Dedifferentiated amniotic fluid mesenchymal stem cell (primary cell): ENCODE measurements at regions not wholly inside any gene's neighbourhood (a gene's known extent, or its start where the extent isn't known, plus 50 kb on each side); places are given as distances from the start of the nearest gene placed in this dataset.

Experiments used
- DNase-seq: peaks from one replicate; pipeline ENCODE4 v3.0.0-alpha.2; 2016; ENCODE audit errors: extremely low spot score

DNA sequence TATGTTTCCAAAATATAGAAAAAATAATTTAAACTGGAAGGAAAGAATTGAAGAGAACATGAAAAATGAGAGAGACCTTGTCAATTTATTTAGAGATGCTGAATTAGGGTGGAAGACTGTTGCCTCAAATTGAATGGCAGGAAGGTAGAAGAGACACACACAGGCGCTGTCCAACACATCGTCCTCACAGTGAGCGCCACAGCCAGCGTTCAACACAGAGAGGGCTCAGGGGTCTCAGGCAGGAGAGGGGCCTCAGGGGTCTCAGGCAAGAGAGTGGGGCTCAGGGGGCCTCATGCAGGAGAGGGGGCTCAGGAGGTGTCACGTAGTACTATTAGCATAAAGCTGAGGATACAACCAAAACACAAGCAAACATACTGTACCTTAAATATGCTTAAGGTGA is 65.7 kb downstream of the TMEM18 start:
- DNase-seq: no peak

DNA sequence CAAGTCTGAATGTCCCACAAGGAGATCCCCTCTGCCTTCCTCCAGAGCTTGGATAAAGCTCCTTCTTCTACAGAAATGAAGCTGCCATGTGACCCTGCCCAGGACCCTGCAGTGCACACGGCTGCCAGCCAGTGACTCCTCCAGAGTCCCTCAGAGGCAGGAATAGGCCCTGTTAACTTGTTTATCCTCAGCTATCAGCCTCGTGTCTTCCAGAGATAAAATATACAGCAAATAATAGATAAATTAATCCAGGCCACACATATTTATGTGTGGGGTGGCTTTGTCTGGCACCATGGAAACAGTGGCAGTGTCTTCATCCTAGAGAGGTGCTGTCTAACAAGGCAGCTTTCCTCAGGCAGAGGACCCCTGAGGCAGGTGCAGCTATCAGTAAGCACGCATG is 66.7 kb downstream of the TMEM18 start:
- no peak for DNase-seq

DNA sequence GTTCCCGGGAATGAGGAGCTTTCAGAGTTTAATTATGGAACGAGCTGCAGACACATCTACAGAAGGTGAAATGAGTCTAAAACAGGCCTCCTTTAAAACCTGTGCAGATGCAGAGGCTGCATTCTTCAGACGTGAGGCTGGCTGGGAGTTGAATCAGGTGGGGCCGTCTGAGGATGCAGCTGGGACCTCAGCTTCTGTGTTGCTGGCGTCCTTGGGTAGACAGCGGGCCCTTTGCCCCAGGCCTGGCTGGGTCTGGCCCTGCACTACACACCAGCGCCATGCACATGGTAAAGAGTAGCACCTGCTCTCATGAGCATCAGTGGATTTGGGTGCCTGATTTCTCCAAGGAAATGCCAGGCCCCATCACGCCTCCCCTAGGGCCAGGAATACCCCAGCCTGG is 67.3 kb downstream of the TMEM18 start:
- DNase-seq: no peak

DNA sequence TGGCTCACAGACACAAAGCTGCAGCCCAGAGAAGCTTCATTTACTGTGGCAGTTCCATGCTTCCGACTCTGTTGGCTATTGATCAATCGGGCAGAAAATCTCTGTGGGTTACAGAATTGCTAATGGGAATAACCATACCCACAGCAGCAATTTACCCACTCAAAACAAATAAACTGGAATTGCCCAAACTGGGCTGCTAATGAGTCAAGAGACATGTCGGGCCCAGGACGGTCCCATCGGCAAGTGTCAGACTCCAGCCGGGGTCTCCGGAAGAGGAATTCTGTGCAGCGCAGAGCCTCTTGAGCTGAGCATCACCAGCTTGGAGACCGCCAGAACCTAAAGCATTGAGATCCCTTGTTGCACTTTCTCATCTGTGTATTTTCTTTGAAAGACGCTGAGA is 67.8 kb downstream of the TMEM18 start:
- no peak for DNase-seq

DNA sequence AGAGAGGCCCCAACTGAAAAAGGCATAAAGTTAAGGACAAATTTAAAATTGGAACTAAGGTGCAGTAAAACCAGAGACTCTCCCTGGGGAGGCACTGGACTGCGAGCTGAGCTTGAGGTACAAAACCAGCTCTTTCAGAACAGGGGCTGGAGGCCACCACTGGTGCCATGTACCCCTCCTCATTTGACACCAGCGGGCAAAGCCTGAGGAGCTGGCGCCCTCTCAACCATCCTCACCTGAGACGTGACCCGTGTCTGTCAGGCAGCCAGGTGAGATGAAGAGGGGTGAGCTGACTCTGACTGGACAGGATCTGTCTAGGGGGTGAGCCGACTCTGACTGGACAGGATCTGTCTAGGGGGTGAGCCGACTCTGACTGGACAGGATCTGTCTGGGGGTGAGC is 68.5 kb downstream of the TMEM18 start:
- no peak for DNase-seq

DNA sequence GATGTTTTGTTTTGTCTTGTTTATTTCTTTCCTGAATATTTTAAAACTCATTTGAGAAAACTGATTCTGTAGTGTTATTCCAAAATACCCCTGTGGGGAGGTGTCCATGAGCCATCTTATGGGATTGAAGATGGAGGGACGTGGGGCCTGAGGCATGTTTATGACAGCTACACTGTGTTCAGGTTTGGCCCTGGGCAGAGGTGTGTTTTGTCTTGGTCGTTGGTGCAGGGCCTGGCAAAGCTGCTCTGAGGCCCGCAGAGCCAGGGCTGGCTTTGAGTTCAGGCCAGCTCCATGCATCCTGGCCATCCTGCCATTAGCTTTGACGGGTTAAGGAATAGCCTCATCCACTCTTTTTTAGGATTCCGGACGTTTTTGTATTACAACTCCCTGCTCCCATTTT is 68.9 kb downstream of the TMEM18 start:
- DNase-seq: no peak

DNA sequence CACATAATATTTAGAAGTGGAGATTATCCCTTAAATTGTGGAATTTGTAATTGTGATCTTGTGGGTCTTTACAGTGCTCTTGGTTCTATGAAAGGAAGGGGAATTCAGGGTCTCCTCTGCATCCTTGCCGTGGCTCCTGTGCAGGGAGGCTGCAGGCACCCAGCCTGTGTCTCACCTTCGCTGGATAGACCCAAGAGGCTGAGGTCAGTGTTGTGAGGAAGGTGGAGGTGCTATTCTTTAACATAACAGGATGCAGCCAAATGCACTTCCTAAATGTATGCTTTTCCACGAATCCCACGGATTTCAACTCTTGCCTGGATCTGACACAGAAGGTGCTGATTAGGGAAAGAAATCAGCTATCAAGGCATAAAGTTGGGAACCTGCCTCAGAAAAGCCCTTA is 69.5 kb downstream of the TMEM18 start:
- DNase-seq: no peak

DNA sequence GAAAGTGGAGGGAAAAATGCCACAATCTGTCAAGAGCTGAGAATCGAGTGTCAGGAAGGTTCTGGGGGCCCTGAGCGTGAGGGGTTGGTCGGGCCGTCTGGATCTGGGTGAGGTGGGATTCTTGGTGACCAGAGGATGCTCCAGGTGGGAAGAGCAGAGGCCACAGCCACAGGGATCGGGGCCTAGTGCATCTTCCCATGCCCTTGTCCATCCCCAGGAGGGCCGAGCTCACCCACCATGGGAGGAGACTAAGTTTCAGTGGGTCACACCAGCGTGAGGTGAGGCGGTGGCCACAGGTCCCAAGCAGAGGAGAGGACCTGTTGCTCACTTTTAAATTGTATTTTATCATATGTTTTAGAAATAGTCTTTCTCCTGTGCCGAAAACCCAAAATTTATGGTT is 70.0 kb downstream of the TMEM18 start:
- no peak for DNase-seq

DNA sequence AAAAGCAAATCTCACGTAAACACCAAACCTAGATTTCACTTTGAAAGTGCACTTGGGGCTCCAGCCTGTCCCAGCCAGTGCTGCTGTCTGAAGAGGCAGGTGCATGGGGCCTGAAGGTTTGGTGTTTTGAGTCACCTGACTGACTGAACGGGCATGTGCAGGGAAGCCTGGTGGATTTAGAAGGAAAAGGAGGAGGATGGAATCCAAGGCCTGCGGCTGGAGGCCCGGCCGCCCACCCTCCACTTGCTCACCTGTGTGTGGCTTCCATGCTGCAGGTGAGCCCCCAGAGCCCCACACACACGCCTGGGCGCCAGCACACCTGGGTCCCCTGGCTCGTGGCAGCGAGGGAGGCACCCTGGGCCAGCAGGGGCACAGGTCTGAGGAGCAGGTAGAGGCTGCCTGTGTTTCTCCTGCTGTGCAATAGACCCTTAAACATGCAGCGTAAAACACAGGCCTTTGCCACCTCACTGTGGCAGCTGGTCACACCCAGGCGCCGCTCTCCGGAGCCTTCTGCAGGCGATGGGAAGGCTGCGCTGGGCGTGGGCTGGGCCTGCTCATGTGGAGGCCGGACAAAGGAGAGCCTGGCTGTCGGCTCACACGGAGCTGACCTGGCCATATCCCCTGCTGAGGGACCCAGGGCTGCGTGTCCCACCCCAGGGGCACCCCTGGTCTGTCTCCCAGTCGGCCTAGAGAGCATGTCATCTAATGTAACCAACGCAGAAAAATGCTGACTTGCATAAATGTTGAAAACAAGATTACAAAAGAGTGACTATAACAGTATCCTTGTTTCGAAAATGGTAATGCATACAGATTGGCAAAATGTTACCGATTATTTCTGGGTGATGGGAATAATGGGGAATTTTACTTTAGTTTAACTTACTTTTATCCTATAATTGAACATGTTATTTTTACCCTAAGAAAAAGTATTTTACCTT is 71.3 kb downstream of the TMEM18 start:
- DNase-seq: no peak

DNA sequence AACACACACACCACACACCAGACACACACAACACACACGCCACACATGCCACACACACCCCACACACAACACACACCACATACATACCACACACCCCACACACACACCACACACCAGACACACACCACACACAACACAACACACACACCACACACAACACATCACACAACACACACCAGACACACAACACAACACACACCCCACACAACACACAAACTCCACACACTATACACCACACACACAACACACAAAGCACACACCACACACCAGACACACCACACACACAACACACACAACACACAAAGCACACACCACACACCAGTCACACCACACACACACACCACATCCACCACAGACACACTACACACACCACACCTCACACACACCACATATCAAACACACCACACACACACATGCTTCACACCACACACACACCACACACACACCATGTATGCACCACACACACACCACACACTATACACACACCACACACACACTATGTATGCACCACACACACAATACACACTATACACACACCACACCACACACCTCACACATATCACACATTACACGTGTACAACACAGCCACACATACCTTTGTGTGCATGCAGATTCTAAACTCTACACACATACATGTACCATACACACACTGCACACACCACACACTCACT is 72.2 kb downstream of the TMEM18 start:
- DNase-seq: no peak

DNA sequence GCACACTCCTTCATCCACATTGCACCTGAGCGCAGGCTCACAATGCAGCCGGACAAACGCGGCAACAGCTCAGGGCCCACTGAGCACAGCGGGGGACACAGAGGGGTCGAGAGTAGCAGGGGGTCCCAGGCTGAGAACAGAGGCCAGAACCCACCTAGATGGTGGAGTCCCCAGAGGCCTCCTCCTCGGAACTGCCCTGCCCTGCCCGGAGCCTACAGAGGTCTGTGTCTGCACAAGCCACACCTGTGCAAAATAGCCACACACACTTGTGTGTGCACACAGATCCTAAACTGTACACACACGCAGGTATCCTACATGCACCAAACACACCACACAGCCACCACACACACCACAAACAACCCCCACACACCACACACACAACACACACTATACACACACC is 72.8 kb downstream of the TMEM18 start:
- DNase-seq: no peak

DNA sequence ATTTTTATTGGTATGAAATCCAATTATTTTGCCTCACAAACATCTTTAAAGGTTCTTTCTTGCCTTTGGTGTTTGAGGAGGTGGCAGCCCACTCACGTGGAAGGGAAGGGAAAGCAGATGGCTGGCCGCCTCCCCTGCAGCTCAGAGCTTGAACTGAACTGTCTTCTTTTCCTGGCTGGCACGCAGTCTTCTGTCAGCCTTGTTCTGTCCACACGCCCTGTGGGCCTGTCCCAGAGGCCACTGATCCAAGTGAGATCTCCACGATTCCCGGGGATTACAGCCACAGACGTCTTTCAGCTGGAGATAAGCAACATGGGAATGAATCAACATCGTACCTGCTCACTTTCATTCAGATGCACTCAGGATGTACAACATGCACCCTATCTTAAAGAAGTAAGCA is 73.3 kb downstream of the TMEM18 start:
- no peak for DNase-seq

DNA sequence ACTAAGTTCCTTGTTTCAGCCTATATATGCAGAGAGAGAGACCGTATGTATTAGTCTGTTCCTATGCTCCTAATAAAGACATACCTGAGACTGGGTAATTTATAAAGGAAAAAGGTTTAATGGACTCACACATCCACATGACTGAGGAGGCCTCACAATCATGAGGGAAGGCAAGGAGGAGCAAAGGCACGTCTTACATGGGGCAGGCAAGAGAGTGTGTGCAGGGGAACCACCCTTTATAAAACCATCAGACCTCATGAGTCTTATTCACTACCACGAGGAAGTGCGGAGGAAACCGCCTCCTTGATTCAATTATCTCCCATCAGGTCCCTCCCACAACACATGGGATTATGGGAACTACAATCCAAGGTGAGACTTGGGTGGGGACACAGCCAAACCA is 73.8 kb downstream of the TMEM18 start:
- DNase-seq: no peak

DNA sequence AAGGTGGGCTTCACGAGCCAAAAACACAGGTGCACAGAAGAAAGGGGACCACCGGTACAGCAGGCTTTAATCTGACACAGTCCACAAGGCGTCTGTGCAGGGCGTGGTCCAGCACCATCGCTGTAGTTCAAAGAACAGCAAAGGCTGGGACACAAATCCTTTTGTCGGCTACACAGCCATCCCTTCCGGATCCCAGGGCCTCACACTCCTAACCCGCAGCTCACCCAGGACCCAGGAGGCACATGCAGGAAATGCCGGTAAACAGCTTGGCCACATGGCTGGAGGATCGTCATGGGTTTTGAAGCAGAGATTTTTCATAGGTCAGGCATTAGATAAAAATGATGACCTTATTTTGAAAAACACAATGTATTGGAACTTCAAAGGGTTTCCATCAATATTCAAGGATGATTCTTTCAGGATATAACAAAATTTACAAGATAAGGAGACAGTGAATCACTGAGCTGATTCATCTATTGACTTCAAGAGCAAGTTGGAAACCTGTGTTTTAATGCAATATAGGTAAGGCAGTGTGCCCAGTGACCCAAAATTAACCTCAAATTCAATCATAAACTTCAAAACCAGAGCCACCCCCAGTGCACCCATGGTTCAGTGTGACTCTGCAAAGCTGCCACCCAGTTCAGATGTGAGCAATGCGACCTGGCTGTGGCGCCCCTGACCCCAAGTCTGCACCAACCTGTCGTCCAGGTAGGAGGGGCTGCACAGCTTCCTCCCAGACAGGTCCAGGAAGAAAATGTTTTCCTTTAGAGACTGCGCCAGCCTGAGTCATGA is 74.4 kb downstream of the TMEM18 start:
- DNase-seq: no peak

DNA sequence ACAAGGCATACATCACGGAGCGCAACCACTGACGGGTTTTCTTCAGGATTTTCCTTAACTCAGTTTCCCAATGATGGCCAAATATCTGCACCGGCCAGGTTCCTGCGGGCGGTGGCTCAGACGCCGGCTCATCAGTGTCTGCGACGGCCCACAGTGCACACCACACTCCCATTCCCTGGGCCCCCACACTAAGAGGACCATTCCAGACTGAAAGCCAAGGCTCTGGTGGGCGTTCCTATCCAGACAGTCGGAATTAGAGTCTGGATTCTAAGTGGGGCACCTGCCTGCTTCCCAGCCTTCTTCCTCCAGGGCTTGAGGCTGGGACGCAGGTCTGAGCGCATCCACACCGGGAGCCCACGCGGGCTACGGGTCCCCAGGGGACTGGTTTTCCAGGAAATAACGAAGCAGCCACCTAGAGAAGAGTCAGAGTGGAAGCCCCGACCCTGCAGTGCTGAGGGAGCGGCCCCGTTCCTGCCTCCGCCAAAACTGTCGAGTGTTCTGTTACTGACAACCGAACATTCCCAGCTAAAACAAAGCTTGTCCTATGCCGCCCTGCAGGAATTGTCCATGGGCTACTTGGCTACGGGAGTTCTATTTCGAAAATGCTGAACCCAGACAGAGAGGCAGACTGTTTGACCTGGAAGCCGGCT is 75.3 kb downstream of the TMEM18 start:
- no peak for DNase-seq

DNA sequence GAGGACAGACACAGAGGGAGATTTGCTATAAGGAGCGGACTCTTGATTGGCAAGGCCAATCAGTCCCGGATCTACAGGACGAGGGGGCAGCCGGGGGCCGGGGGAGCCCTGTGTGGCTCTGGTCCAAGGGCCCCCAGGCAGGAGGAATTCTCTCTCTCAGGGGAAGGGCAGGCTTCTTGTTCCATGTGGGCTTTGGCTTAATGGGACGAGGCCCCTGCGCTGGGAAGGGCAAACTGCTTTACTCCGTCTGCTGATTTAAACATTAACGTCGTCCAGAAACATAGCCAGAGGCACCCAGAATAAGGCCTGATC is 75.9 kb downstream of the TMEM18 start:
- DNase-seq: no peak

DNA sequence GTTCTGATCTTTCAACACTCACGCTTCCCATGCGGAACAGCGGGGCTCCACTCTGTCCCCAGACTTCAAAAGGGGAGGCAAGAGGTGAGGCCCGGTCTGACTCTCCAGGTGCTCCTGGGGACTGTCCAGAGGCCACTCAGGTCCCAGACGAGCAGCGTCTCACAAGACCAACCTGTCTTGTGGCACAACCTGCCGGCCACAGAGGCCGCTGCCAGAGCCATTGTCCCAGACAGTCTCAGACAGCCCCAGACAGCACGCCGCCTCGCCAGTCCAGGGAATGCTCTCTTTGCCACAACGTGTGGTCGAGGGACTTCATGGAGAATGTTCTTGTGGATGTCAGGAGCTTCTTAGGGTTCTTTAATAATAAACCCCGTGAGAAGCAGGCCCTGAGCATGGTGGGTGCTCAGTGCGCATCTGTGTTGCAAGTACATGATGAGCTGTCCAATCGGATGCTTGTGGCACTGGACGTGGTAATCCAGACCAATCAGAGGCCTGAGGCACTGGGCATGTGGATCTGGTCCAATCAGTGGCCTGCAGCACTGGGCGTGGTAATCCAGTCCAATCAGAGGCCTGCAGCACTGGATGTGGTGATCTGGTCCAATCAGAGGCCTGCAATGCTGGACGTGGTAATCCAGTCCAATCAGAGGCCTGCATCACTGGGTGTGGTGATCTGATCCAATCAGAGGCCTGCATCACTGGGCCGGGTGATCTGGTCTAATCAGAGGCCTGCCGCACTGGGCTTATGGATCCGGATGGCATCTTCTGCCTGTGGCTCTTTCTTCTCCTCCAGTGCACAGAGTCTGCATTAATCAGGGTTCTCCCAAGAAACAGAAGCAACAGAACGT is 76.4 kb downstream of the TMEM18 start:
- no peak for DNase-seq

DNA sequence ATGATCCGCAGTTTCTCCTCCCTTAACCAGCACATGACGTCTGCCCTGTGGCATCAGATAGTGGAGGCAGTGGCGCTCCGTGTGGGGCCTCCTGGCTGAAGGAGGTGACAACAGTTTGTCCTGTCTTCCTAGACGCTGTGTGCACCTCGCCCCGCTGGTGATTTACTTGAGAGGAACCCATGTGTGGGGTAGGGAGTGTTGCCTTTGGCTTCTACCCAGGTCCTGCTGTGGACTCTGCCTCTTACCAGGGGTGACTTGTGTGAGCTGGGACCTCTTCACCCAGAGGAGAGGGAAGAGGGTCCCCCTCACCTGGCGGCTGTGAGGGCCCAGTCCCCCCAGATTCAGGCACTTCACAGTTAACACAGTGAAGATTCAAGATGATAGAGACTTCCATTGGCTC is 77.6 kb downstream of the TMEM18 start:
- DNase-seq: no peak

DNA sequence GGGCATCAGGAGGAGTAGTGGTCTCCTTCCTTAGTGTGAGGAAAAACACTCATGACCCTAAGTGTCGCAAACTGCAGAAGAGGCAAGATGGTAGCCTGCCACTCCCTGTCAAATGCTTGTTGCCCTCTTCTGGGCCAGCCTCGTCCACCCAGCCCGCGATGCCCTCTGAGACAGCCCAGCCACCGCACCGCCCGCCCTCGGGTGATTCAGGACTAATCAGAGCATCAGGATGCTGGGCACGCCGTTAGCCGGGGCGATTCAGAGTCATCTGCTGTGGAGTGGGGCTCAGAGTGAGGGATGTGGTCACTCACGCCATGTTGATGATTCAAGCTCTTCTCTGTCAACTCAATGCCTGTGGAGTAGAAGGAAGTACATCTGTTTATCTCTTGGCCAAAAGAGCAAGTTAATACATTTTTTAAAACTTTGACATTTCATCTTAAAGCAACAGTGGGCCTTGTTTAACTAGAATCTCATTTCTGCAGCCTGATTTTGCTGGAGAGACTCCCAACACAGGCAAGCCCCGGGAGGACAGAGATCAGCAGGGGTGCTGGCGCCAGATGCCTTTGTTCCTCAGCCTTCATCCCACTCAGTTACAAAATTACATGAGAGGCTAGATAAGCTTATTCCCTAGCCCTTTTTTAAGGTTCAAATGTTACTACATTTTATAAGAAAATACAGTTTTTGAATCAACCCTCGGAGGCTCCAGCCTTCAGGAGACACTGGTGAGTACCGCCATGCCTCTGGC is 79.0 kb downstream of the TMEM18 start:
- DNase-seq: no peak

DNA sequence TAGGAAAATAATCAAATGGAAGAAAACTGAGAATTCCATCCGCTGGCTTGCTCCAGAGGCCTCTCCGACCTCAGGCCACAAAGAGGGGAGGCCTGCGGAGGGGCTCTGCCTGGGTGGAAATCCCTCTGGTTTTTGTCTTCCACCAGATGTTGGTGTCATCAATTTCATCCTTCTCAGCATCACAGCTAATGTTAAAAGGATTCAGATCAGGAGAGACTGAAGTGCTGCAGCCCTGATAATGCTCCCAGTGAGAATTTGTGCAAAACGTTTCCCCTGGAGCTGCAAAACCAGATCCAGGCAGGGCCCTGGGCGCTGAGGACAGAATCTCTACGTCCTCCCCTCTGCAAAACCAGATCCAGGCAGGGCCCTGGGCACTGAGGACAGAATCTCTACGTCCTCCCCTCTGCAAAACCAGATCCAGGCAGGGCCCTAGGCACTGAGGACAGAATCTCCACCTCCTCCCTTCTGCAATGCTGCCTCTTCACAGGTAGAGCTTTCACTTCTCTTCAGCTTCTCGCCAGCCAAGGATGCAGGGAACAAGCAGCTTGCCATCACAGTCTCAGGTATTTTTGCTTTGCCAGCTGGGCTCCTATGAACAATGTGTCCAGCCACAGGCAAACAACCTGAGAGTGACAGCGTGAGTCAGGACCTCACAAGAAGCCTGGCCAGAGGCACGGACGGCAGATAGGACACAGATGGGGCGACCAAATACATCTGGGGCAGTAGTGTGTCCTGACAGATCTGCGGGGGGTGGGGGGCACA is 81.2 kb downstream of the TMEM18 start:
- no peak for DNase-seq
